Adrenal gland (tissue), 9 donors: ENCODE measurements at regions not wholly inside any gene's neighbourhood (a gene's known extent, or its start where the extent isn't known, plus 50 kb on each side); places are given as distances from the start of the nearest gene placed in this dataset.

Source experiments
- DNase-seq, 7 donors: peaks; one replicate each; pipeline ENCODE4 v3.0.0-alpha.2; 2019 to 2020
- H3K27ac ChIP-seq, 5 donors: fragments of 200-600 bp; sonication (generic) in 4 of 5; 1 replicate in 3 of 5; 2 replicates in 2 of 5; pipeline versions ENCODE4 v1.5.1 to v1.8.0; 2016 to 2020; ENCODE audit warnings: mild to moderate bottlenecking in 1 of 5
- H3K27me3 ChIP-seq: fragments of 200-600 bp; 2 replicates; pipeline ENCODE4 v1.8.0; 2021
- H3K36me3 ChIP-seq, 2 donors: fragments of 200-600 bp; replicated peaks in 1 of 2; 1 replicate in 1 of 2; 2 replicates in 1 of 2; pipeline versions ENCODE4 v1.5.1 to v1.8.0; 2018 to 2022
- H3K4me1 ChIP-seq, 2 donors: fragments of 200-600 bp; replicated peaks in 1 of 2; 1 replicate in 1 of 2; 2 replicates in 1 of 2; pipeline versions ENCODE4 v1.5.1 to v1.8.0; 2018 to 2021
- H3K4me3 ChIP-seq, 4 donors: fragments of 200-600 bp; sonication (generic) in 3 of 4; one replicate each; pipeline ENCODE4 v1.5.1; 2016 to 2018
- H3K9me3 ChIP-seq, 3 donors: fragments of 200-600 bp; sonication (generic) in 1 of 3; replicated peaks in 1 of 3; 1 replicate in 2 of 3; 2 replicates in 1 of 3; pipeline versions ENCODE4 v1.5.1 to v1.8.0; 2016 to 2021
- CTCF ChIP-seq, 6 experiments: fragments of 450-650 bp in 4 of 6; fragments of 200-600 bp in 2 of 6; sonication (generic) in 1 of 6; IDR thresholded peaks; 1 replicate in 5 of 6; 2 replicates in 1 of 6; pipeline versions ENCODE4 v1.5.1 to v1.8.0; 2016 to 2021; ENCODE audit warnings: antibody characterized with exemption in 6 of 6, mild to moderate bottlenecking in 2 of 6, moderate library complexity in 1 of 6
- POLR2A ChIP-seq, 2 donors: fragments of 450-650 bp; IDR thresholded peaks; one replicate each; pipeline ENCODE4 v1.6.1; 2017; ENCODE audit warnings: antibody characterized with exemption in 2 of 2, mild to moderate bottlenecking in 2 of 2, moderate library complexity in 1 of 2
- WGBS, 4 donors: extraction: QIAGEN DNeasy Blood & Tissue Kit in 2 of 4; methylation state at CpG; one replicate each; pipeline versions ENCODE4 v1.1.5 to v1.1.7; 2013 to 2017; 5-methylcytosine and 5-hydroxymethylcytosine counted together
- intact Hi-C, 2 donors: fragments of 100-400 bp; cut with DNase I; formaldehyde crosslinking; loops; one replicate each; pipeline versions ENCODE4 v1.14.1 to v1.15.0; 2022 to 2023
- donor health status: healthy with polysubstance abuse.
- donor health status: Bipolar disorder and iron deficiency.
- donor health status: DM: yes; HTN: yes; CAD: no.
- donor health status: DM: no; HTN: no; CAD: no.
- donor health status: DM: no; HTN: no; CAD: no.

DNA sequence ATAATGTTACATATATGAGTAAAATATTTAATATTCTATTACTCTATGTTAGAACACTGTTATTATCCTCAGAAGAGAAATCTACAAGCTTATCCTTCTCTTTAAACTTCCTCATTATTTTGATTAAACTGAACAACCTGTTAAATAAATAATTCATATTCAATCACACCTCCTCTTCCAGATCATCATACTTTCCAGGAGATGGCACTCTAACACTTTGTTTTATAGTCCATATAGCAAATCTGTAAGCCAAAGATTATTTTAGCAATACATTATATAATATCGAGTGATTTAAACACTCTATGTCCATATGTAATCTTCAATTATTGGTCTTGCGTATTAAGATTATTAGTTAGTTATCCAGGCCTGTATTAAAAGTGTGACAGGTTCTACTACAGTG is 694.1 kb downstream of the ANKRD7 start:
- DNase-seq = no peak
- Histone ChIP-seq H3K4me3 (no peak overlapping the region), H3K9me3 (no peaks in the 10 kb centered on the region), H3K36me3 (no peaks in the 10 kb centered on the region), H3K4me1 (no peaks in the 10 kb centered on the region), H3K27me3 (no peaks in the 10 kb centered on the region), H3K27ac (no peak overlapping the region)
- WGBS, 4 donors = 67 to 76% (median 72%) methylated on average over 2 of the region's 2 CpGs
- intact Hi-C loops = no loop called here
- TF ChIP-seq CTCF (IDR thresholded peaks at IDR 0.05) = peak in 2 of 6 experiments; percentile 20 to 24
- TF ChIP-seq POLR2A (IDR thresholded peaks at IDR 0.05) = no peak

- intact Hi-C loops = no loop called here
- Histone ChIP-seq H3K4me1 (no peaks in the 10 kb centered on the region), H3K27me3 (no peaks in the 10 kb centered on the region), H3K36me3 (no peaks in the 10 kb centered on the region), H3K27ac (no peak overlapping the region), H3K9me3 (peaks cover 0 to 3% (median 0%) of the 10 kb centered on the region in 3 donors), H3K4me3 (no peak overlapping the region)
- DNase-seq = no peak
- TF ChIP-seq POLR2A (IDR thresholded peaks at IDR 0.05) = no peak
- TF ChIP-seq CTCF (IDR thresholded peaks at IDR 0.05) = no peak
- WGBS, 4 donors = 65 to 79% (median 75%) methylated on average over 1 of the region's 1 CpG
Observed at GRCh38 chr7:118938845-118939244, 714.3 kb downstream of the ANKRD7 start.

DNA sequence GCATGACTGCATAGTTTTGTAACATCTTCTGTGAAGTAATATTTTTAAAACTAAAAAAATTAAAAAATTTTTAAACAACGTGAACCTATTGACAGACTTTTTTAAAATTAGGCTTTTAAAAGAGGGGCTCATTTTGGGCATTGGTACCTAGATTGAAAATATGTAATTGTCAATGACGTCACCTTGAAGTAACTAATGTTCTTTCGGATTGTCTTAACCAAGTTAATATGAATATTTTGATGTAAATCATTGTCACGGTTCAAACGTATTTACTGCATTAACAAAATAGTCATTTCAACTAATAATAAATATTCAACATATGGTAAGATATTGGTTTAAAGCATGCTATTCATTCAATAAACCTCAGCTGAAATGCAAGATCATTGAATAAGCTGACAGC is 719.8 kb downstream of the ANKRD7 start:
- Histone ChIP-seq H3K9me3 (peaks cover 0 to 3% (median 0%) of the 10 kb centered on the region in 3 donors), H3K27ac (no peak overlapping the region), H3K4me1 (no peaks in the 10 kb centered on the region), H3K36me3 (no peaks in the 10 kb centered on the region), H3K4me3 (no peak overlapping the region), H3K27me3 (no peaks in the 10 kb centered on the region)
- DNase-seq = no peak
- 76 to 82% (median 78%) methylated on average over 5 of the region's 5 CpGs for WGBS, 4 donors
- TF ChIP-seq CTCF (IDR thresholded peaks at IDR 0.05) = no peak
- no peak for TF ChIP-seq POLR2A (IDR thresholded peaks at IDR 0.05)
- intact Hi-C loops = no loop called here

- peaks cover 0 to 3% (median 0%) of the 10 kb centered on the region in 3 donors for H3K9me3 ChIP-seq
- TF ChIP-seq POLR2A (IDR thresholded peaks at IDR 0.05) (no peak), CTCF (IDR thresholded peaks at IDR 0.05) (no peak)
- no peaks in the 10 kb centered on the region for H3K4me1 ChIP-seq
- no peaks in the 10 kb centered on the region for H3K27me3 ChIP-seq
- WGBS, 4 donors = 75 to 85% (median 80%) methylated on average over 13 of the region's 13 CpGs
- H3K27ac ChIP-seq = no peak overlapping the region
- intact Hi-C loops = no loop called here
- no peak overlapping the region for H3K4me3 ChIP-seq
- no peak for DNase-seq
- no peaks in the 10 kb centered on the region for H3K36me3 ChIP-seq
Observed at GRCh38 chr7:118945911-118946682, 721.6 kb downstream of the ANKRD7 start.
